ENCODE measurements at regions not wholly inside any gene's neighbourhood (a gene's known extent, or its start where the extent isn't known, plus 50 kb on each side); places are given as distances from the start of the nearest gene placed in this dataset.

- POLR2A ChIA-PET: interaction anchor here (0.6 kb wide), 1 partner anchor 19 kb away, joined by 3 read pairs; no protein-coding TSS in a partner anchor
- no peak overlapping the region for H3K27ac ChIP-seq (ENCODE audit: extremely low read depth, low read depth, low read length)
Observed at GRCh38 chr9:95813923-95814322, 61.6 kb upstream of the ERCC6L2 start.

GRCh38 chr9:95810814-95811213, 64.7 kb upstream of the ERCC6L2 start:
- CTCF ChIA-PET: interaction anchor here (0.6 kb wide), 2 partner anchors 139 to 546 kb away, joined by 3 read pairs; no protein-coding TSS in a partner anchor
- TF ChIP-seq ZNF596 (tag by site-specific recombination; IDR thresholded peaks at IDR 0.05): no peak

More at GRCh38 chr9:95813923-95814322, 61.6 kb upstream of the ERCC6L2 start:
- H3K4me3 ChIP-seq (ENCODE audit: low read depth, low read length): no peak overlapping the region
- no peaks in the 10 kb centered on the region for H3K9me3 ChIP-seq (ENCODE audit: control insufficient read depth, insufficient read depth, low read depth, low read length)
- H3K4me1 ChIP-seq (ENCODE audit: control insufficient read depth, insufficient read depth, low read length): peaks cover 4% of the 10 kb centered on the region; the same call in 1 of the 2 replicates
- CTCF ChIA-PET: interaction anchor here (1.2 kb wide), 1 partner anchor 68 kb away, joined by 3 read pairs; no protein-coding TSS in a partner anchor
- no peak for TF ChIP-seq ZNF266 (tag by site-specific recombination; IDR thresholded peaks at IDR 0.05; ENCODE audit: low read depth)
- TF ChIP-seq ZNF324 (tag by site-specific recombination; IDR thresholded peaks at IDR 0.05): no peak
- no peak for TF ChIP-seq TSHZ1 (tag by site-specific recombination; IDR thresholded peaks at IDR 0.05; ENCODE audit: borderline replicate concordance)
- TF ChIP-seq HOXC10 (CRISPR knock-in tag; IDR thresholded peaks at IDR 0.05): no peak
- TF ChIP-seq HIC1 (tag by site-specific recombination; IDR thresholded peaks at IDR 0.05): no peak
- TF ChIP-seq BCL11A (tag by site-specific recombination; IDR thresholded peaks at IDR 0.05; ENCODE audit: low read depth): no peak
- no peak for TF ChIP-seq GLI4 (tag by site-specific recombination; IDR thresholded peaks at IDR 0.05)
- TF ChIP-seq SALL2 (tag by site-specific recombination; IDR thresholded peaks at IDR 0.05; ENCODE audit: borderline replicate concordance): no peak
- no peak for TF ChIP-seq PRDM6 (tag by site-specific recombination; IDR thresholded peaks at IDR 0.05)
- TF ChIP-seq ZNF423 (tag by site-specific recombination; IDR thresholded peaks at IDR 0.05): no peak
- H3K36me3 ChIP-seq (ENCODE audit: control insufficient read depth in 2 of 2, insufficient read depth in 1 of 2, low read length in 2 of 2): no peaks in the 10 kb centered on the region

GRCh38 chr9:95810133-95810532, 65.4 kb upstream of the ERCC6L2 start:
- TF ChIP-seq KLF7 (tag by site-specific recombination; IDR thresholded peaks at IDR 0.05; ENCODE audit: borderline replicate concordance) (no peak), WT1 (tag by site-specific recombination; IDR thresholded peaks at IDR 0.05) (no peak), MEIS1 (CRISPR knock-in tag; IDR thresholded peaks at IDR 0.05; ENCODE audit: borderline replicate concordance) (no peak), ZNF112 (tag by site-specific recombination; IDR thresholded peaks at IDR 0.05) (no peak), ZFHX2 (tag by site-specific recombination; conservative IDR thresholded peaks at IDR 0.05) (no peak), ZNF248 (tag by site-specific recombination; IDR thresholded peaks at IDR 0.05) (no peak), TCF7L2 (IDR thresholded peaks at IDR 0.05; ENCODE audit: borderline replicate concordance, low read depth, low read length) (no peak), ZNF707 (tag by site-specific recombination; IDR thresholded peaks at IDR 0.05) (no peak), ZNF544 (tag by site-specific recombination; IDR thresholded peaks at IDR 0.05) (no peak), PBX3 (CRISPR knock-in tag; IDR thresholded peaks at IDR 0.05) (no peak), ZNF19 (tag by site-specific recombination; IDR thresholded peaks at IDR 0.05; ENCODE audit: low read depth) (no peak), ZNF629 (tag by site-specific recombination; IDR thresholded peaks at IDR 0.05) (no peak), ZNF24 (tag by site-specific recombination; IDR thresholded peaks at IDR 0.05) (no peak), GLIS2 (tag by site-specific recombination; IDR thresholded peaks at IDR 0.05) (no peak)
- Histone ChIP-seq H3K4me1 (ENCODE audit: control insufficient read depth, insufficient read depth, low read length) (peaks cover 16% of the 10 kb centered on the region), H3K9me3 (ENCODE audit: control insufficient read depth, insufficient read depth, low read depth, low read length) (no peaks in the 10 kb centered on the region), H3K36me3 (ENCODE audit: control insufficient read depth in 2 of 2, insufficient read depth in 1 of 2, low read length in 2 of 2) (no peaks in the 10 kb centered on the region), H3K27ac (ENCODE audit: extremely low read depth, low read depth, low read length) (no peak overlapping the region), H3K4me3 (ENCODE audit: low read depth, low read length) (no peak overlapping the region)
- ChIA-PET POLR2A (no interaction called here), CTCF (no interaction called here)

More at GRCh38 chr9:95810814-95811213, 64.7 kb upstream of the ERCC6L2 start:
- H3K4me3 ChIP-seq (ENCODE audit: low read depth, low read length): no peak overlapping the region
- no peaks in the 10 kb centered on the region for H3K36me3 ChIP-seq (ENCODE audit: control insufficient read depth in 2 of 2, insufficient read depth in 1 of 2, low read length in 2 of 2)
- H3K27ac ChIP-seq (ENCODE audit: extremely low read depth, low read depth, low read length): no peak overlapping the region
- POLR2A ChIA-PET: no interaction called here
- no peaks in the 10 kb centered on the region for H3K9me3 ChIP-seq (ENCODE audit: control insufficient read depth, insufficient read depth, low read depth, low read length)
- peaks cover 17% of the 10 kb centered on the region for H3K4me1 ChIP-seq (ENCODE audit: control insufficient read depth, insufficient read depth, low read length)
